Hindlimb muscle (tissue), 1 donor: ENCODE measurements at regions not wholly inside any gene's neighbourhood (a gene's known extent, or its start where the extent isn't known, plus 50 kb on each side); places are given as distances from the start of the nearest gene placed in this dataset.
A peak's percentile ranks its signal among the peaks of the same experiment; 100 is the strongest.

Experiments
- DNase-seq: peaks from one replicate; pipeline ENCODE4 v3.0.0-alpha.2; 2013

GRCh38 chrX:39613482-39613995 is 484.2 kb downstream of the BCOR start:
- peak; percentile 34 for DNase-seq

- DNase-seq: no peak
These were observed 483.6 kb downstream of the BCOR start for GRCh38 chrX:39613997-39614679.

- no peak for DNase-seq
These were observed 483.1 kb downstream of the BCOR start for GRCh38 chrX:39614680-39614998.

GRCh38 chrX:39616098-39616729 is 481.5 kb downstream of the BCOR start:
- DNase-seq: peak; percentile 46

- no peak for DNase-seq
These were observed 481.0 kb downstream of the BCOR start for GRCh38 chrX:39616731-39617130.

GRCh38 chrX:39618178-39618577 is 479.6 kb downstream of the BCOR start:
- no peak for DNase-seq

GRCh38 chrX:39619182-39620009 is 478.4 kb downstream of the BCOR start:
- DNase-seq: no peak

- no peak for DNase-seq
These were observed 473.6 kb downstream of the BCOR start for GRCh38 chrX:39624166-39624565.

GRCh38 chrX:39625810-39626209 is 471.9 kb downstream of the BCOR start:
- DNase-seq: no peak

GRCh38 chrX:39626749-39627148 is 471.0 kb downstream of the BCOR start:
- DNase-seq: no peak

GRCh38 chrX:39627257-39627656 is 470.5 kb downstream of the BCOR start:
- DNase-seq: no peak

GRCh38 chrX:39629001-39629400 is 468.8 kb downstream of the BCOR start:
- no peak for DNase-seq

- no peak for DNase-seq
These were observed 467.4 kb downstream of the BCOR start for GRCh38 chrX:39630344-39630743.

- no peak for DNase-seq
These were observed 466.2 kb downstream of the BCOR start for GRCh38 chrX:39631276-39632229.

GRCh38 chrX:39633293-39633692 is 464.5 kb downstream of the BCOR start:
- DNase-seq: no peak

- DNase-seq: no peak
These were observed 461.3 kb downstream of the BCOR start for GRCh38 chrX:39636481-39636880.

- DNase-seq: no peak
These were observed 459.2 kb downstream of the BCOR start for GRCh38 chrX:39638526-39638925.

- DNase-seq: no peak
These were observed 457.9 kb downstream of the BCOR start for GRCh38 chrX:39639871-39640270.

GRCh38 chrX:39640866-39641265 is 456.9 kb downstream of the BCOR start:
- no peak for DNase-seq

GRCh38 chrX:39642071-39642470 is 455.7 kb downstream of the BCOR start:
- no peak for DNase-seq

- no peak for DNase-seq
These were observed 454.2 kb downstream of the BCOR start for GRCh38 chrX:39643550-39643949.

GRCh38 chrX:39645178-39645895 is 452.4 kb downstream of the BCOR start:
- peak; percentile 87 for DNase-seq
